Right hindlimb (tissue), 1 donor: ENCODE measurements at regions not wholly inside any gene's neighbourhood (a gene's known extent, or its start where the extent isn't known, plus 50 kb on each side); places are given as distances from the start of the nearest gene placed in this dataset.

Experiments used
- DNase-seq: peaks from one replicate; pipeline ENCODE4 v3.0.0-alpha.2; 2018

DNA sequence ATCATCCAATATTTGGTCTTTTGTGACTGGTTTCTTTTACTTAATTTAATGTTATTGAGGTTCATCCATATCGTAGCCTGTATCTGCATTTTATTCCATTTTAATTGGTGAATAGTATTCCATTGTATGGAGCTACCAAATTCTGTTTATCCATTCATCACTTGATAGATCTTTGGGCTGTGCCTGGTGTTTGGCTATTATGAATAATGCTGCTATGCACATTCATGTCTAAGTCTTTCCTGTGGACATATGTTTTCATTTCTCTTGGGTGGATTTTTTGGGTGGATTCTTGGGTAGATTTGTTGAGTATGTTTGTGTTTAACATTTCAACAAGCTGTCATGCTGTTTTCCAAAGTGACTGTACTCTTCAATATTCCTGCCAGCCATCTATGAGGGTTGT is 52.5 kb upstream of the NEDD4L start:
- no peak for DNase-seq

DNA sequence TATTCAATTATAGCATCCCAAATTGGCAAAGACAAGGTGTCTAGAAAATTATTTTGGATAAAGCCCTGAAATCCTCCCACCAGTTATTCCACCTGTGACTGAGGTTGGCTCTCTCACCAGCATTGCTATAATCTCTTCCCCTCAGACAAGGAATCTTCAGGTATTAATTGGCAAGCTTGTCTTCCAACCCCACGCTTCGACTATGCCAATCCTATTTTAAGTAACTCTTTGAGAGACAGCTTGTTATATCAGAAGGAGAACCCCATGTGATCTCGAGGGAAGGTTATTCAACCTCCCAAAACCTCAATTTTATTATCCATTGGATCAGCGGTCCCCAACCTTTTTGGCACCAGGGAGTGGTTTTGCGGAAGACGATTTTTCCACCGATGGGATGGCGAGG is 54.5 kb upstream of the NEDD4L start:
- no peak for DNase-seq

- DNase-seq, result no peak
Measured at GRCh38 chr18:57984490-57985115, 59.4 kb upstream of the NEDD4L start.

GRCh38 chr18:57983965-57984364 is 60.1 kb upstream of the NEDD4L start:
- DNase-seq, result no peak

- DNase-seq, result no peak
Measured at GRCh38 chr18:57983472-57983871, 60.6 kb upstream of the NEDD4L start.

DNA sequence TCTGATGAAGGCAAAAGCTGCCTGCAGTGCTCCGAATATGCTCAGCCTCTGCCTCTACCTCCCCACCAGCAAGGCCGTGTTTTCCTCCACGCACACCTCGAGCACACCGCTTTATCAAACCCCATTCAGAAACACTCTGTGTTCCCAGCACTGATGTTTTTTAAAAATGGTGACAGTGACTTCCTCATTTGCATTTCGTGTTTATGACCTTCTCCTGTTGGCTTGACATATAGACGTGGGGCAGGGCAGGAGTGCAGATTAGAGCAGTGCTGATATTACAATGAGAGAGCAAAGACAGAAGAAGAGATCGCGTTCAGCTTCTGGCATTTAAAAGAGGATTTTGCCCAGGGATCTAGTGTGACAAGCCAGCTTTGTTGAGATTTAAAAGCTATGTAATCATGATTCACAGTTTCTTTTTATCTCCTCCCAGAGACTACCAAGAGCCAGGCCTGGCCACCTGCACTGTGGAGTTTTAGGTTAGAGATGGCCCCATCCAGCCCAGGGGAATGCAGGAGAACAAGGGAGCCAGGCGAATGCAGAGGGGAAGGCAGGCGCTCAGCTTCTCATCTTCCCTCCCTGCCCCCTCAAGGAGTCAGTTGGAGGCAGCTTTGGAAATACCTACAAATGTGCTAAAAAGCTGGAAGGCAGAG is 61.5 kb upstream of the NEDD4L start:
- no peak for DNase-seq

DNA sequence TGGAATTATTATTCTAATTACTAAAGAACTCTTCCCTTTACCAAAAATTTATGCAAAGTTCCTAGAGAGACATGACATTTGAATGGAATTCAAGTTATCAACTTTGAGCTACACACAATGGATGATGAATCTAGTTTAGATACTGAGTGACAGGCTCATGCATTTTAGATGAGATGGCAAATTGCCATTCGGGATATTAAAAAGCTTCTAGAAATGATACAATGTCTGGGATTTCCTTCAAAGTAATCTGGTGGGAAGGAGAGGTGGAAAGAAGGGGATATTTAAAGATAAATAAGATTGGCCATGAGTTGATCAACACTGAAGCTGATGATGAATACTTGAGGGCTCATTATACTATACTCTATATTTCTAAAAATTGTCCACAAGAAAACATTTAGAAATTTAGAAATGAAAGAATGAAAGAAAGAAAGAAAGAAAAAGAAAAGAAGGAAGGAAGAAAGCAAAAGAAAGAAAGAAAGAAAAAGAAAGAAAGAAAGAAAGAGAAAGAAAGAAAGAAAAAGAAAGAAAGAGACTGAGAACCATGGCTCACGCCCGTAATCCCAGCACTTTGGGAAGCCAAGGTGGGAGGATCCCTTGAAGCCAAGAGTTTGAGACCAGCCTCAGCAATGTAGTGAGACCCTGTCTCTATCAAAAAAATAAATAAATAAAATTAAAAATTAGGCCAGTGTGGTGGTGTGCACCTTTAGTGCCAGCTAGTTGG is 62.6 kb upstream of the NEDD4L start:
- DNase-seq, result no peak

DNA sequence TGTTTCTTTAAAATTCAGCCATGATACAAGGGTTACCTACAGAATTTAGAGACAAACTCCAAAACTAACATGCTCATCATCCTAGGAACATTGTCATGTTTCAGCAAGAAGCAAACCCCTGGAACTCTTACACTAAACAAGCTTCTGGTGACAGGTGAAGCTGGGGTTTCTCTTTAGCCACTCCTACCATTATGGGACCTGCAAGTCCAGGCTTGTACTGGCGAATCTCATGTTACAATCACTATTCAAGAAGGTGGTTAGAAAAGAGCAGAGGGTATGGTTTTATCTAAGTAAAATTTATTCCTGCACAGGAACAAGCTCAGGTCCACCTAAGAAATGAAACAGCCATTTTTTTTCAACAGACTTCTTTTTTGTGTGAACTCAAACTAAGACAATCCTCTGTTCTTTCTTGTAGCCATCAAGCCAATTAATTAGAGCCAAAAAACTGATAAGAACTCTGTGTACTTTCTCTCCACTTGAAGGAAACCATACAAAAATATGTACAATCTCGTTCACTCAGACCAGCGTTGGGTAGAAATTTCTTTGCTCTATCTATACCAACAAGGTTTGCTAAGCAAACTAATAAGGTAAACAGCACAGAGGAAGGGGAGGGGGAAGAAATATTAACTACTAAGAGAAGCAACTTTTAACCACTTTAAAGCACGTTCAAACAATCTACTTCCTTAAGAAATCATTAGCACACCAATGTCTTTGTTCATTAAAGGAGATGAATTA is 63.3 kb upstream of the NEDD4L start:
- no peak for DNase-seq

DNA sequence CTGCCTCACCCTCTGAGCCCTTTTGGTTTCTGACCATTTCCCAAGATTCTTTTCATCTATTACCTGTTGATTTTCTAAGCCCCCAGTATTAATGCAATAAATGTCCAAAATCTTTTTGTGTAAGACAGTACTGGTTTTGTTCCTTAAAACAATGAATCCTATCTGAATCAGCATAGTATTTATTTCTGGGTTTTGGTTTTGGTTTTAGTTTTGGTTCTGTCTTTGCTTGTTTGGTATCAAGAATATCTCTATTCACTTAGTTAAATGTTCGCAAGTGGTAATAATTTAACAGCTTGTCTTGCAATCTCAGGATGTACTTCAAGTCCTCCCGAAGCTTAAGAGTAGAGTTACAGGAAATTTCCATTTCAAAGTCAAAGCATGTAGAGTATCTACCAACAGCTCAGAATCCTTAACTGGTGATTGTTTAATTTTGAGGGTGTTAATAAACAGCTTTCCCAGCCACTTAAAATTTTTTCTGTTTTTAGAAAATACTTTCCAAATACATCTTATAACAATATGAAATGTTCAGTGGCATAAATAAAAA is 67.7 kb upstream of the NEDD4L start:
- no peak for DNase-seq

- no peak for DNase-seq
Measured at GRCh38 chr18:57975805-57976204, 68.2 kb upstream of the NEDD4L start.

- DNase-seq, result no peak
Measured at GRCh38 chr18:57974585-57975265, 69.3 kb upstream of the NEDD4L start.

DNA sequence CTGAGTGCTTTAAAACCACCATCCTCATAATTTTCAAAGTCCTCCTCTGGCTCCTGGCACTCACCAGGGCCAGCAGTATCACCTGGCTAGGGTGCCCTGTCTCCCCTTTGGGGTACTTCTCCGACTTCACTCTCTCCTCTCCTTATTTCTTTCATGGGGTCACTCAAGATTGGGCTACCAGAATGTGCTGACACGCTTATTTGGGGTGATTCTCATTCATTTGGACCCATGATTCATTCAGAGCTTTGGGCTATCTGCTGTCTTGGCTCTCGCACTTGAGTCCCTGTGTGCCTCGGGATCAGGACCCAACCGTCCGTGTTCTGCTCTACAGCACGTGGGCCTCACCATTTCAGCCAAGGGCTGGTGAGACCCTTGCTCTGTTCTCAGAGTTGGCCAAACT is 70.1 kb upstream of the NEDD4L start:
- DNase-seq, result no peak

DNA sequence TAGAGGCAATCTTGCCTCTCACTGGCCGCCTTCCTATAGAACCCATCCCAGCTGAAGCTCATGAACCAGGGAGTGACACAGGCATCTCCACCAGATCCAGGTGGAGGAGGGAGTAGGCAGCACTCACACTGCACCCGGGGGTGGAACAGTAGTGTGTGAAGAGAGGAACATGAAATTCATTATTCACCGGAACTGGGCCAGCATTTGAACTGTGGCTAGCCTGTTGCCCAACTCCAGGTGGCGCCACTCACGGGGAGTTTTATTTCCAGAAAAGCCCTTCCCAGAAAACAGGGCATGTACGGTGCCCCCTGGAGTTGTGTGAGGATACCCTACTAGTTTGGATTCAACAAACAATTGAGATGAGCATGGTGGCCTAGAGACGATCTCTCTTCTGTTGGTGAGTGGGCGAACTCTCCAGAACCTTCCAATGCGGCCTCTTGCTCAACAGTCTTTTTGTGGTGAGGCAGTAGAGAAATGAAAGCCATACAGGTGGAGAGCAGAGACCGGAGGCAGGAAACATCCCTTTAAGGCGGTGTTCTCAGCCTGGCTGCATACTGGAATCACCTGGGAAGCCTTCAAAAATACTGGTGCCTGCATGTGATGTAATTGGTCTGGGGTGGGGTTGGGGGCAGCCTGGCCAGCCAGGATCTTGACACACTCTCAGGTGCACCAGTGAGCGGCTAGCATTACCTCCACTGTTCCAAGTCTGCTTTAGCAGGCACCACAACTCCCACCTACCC is 73.5 kb upstream of the NEDD4L start:
- DNase-seq, result no peak

DNA sequence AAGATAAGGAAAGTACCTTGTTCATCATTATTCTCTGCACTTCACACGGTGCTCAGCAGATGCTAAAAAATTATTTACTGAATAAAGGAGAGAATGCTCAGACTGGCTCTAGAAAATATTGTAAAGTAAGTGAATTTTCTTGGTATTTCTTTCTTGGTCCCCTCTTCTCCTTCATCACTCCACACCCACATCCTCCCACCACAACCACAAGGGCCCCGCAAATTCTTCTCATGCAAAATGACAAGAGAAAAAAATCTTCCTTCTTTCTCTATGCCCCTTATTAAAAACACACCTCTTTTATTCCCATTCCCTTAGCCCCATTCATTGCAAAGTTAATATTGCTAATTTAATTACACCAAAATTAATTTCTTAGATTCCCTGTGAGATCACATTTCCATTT is 74.2 kb upstream of the NEDD4L start:
- no peak for DNase-seq

DNA sequence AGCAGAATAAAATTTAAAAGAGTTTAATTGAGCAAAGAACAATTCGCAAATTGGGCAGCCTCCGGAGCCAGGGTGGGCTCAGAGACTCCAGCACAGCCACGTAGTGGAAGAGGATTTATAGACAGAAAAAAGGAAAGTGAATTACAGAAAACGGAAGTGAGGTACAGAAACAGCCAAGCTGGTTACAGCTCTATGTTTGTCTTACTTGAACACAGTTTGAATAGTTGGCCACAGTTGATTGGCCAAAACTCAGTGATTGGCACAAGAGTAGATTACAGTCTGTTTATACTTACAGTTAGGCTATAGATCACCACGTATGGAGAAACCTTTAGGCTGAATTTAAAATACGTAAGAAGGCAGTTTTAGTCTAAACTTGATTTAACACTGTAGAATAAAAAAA is 78.8 kb upstream of the NEDD4L start:
- no peak for DNase-seq

GRCh38 chr18:57961876-57962505 is 82.0 kb upstream of the NEDD4L start:
- DNase-seq, result no peak

DNA sequence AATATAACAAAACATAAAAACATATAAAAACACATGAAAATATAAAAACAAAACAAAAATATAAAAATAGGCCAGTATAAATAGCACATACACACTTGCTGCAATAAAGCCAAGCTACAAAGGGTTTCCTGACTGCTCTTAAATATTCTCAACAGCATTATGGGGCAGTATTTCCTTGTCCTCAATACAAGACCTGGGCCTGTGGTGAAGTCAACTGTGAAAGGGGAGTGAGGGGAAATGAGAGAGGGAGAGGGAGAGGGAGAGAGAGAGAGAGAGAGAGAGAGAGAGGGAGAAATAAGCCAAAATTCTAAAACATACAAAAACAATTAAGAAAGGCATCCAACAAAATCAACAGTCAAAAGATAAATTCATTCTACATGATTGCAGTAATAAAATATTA is 82.6 kb upstream of the NEDD4L start:
- no peak for DNase-seq

- no peak for DNase-seq
Measured at GRCh38 chr18:57959278-57959677, 84.7 kb upstream of the NEDD4L start.

- DNase-seq, result no peak
Measured at GRCh38 chr18:57957210-57957609, 86.8 kb upstream of the NEDD4L start.

DNA sequence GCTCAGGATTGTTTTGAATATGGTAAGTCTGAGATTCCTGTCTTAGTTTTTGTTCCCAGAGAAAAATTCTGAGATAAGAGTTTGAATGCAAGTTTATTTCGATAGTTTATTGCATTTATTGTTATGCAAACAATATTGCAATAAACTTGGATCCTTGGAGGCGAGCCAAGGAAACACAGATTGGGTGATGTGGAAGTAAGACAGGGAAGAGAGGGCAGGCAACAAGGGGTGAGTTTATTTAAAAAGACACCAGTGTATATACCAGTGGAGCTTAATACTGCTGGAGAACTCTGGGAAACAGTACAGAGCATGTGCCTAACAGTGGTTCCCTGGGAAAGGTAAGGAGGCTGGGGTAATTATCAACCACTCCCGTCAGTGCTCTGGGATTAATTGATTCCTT is 87.5 kb upstream of the NEDD4L start:
- no peak for DNase-seq

DNA sequence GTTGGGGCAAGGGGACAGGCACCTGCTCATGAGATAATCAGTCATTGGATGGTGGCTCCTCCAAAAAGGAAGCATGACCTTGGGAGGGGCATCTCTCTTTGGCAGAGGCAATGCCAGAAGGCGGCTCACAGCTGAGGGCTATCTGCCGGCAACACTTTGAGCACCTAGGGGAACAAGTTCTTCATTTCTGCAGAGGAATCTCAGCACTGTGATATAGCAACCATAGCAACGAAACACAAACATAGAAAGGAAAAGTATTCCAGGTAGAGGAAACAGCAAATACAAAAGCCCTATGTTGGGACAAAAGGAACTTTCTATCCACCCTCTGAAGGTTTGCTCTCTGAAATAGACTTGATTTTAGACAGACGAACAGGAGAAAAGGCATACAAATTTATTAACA is 89.1 kb upstream of the NEDD4L start:
- DNase-seq, result no peak

- no peak for DNase-seq
Measured at GRCh38 chr18:57953883-57954282, 90.1 kb upstream of the NEDD4L start.
